Stimulated activated CD8-positive, alpha-beta memory T cell treated with anti-CD3 and anti-CD28 coated beads, Interleukin-12 subunit alpha, Interleukin-12 subunit beta, amount 100 ng/mL, for 1 hour (primary cell): ENCODE measurements at regions not wholly inside any gene's neighbourhood (a gene's known extent, or its start where the extent isn't known, plus 50 kb on each side); places are given as distances from the start of the nearest gene placed in this dataset.
"Not testable (repeated sequence)": the region's sequence is repeated elsewhere in the genome, so short reads cannot be mapped to it uniquely, and the experiment has no call there.

Experiments
- DNase-seq: peaks from one replicate; pipeline ENCODE4 v3.0.0-alpha.2; 2020; ENCODE audit warnings: low read depth

- no peak for DNase-seq
Observed at GRCh38 chr1:30151826-30152225, 571.6 kb downstream of the MATN1 start.

DNA sequence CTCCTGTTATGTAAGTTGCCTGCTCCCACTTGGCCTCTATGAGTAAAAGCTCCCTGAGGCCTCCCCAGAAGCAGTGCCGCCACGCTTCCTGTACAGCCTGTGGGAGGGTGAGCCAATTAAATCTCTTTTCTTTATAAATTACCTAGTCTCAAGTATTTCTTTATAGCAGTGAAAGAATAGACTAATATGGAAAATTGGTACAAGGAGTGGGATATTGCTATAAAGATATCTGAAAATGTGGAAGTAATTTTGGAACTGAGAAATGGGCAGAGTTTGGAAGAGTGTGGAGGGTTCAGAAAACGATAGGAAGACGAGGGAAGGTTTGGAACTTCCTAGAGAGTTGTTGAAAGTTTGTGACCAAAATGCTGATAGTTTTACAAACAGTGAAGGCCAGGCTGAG, 572.3 kb downstream of the MATN1 start:
- DNase-seq: no peak

- no peak for DNase-seq
Observed at GRCh38 chr1:30149226-30149625, 574.2 kb downstream of the MATN1 start.

DNA sequence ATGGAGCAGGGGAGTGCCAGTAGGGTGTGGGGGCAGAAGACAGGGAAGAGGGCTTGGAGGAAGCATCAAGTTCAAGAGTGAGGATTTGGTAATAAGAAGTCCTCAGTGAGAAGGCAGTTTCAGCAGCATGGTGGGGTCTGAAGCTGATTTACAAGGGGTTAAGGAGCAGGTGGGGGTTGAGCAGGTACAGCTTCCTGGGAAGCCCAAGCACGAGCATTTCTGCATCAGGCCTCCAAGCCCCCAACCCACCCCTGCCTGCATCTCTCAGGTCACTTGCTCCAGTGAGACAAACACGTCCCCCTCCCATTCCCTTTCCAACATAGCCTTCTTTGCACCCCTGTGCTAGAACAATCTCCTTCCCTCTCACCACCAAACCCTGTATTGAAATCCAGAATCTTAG, 574.7 kb downstream of the MATN1 start:
- no peak for DNase-seq

- no peak for DNase-seq
Observed at GRCh38 chr1:30147188-30147587, 576.2 kb downstream of the MATN1 start.

- DNase-seq: no peak
Observed at GRCh38 chr1:30146448-30146847, 576.9 kb downstream of the MATN1 start.

- no peak for DNase-seq
Observed at GRCh38 chr1:30145723-30146303, 577.6 kb downstream of the MATN1 start.

DNA sequence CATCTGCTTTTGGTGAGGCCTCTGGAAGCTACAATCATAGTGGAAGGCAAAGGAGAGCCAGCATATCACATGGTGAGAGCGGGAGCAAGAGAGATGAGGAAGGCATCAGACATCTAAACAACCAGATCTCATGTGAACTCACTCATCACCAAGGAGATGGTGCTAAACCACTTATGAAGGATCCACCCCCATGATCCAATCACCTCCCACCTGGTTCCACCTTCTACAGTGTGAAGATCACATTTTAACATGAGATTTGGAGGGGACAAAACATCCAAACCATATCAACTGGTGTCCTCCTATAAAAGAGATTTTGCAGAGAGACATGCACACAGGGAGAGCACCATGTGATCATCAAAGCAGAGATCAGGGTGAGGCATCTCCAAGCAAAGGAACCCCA, 578.6 kb downstream of the MATN1 start:
- no peak for DNase-seq

GRCh38 chr1:30143517-30143916, 579.9 kb downstream of the MATN1 start:
- no peak for DNase-seq

- no peak for DNase-seq
Observed at GRCh38 chr1:30140566-30140965, 582.8 kb downstream of the MATN1 start.

GRCh38 chr1:30138891-30139290, 584.5 kb downstream of the MATN1 start:
- DNase-seq: no peak

DNA sequence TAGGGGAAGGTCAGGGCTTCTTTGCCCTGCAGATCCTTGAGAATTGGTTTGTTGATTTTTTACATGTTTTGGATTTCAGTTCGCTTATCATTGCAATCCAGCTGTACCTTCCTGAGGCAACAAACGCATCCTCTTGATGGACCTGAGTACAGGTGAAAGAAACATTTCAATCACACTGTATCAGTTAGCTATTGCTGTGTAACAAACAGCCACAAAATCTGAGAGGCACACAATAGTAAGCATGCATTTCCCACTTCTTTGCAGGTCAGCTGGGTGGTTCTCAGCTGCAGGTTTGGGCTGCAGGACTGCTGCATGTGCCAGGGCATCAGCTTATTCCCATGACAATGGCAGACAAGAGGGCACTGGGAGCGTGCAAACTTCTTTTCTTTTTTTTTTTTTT, 586.4 kb downstream of the MATN1 start:
- no peak for DNase-seq

- no peak for DNase-seq
Observed at GRCh38 chr1:30135698-30136097, 587.7 kb downstream of the MATN1 start.

GRCh38 chr1:30134466-30135217, 588.7 kb downstream of the MATN1 start:
- DNase-seq: no peak

GRCh38 chr1:30133414-30134055, 589.9 kb downstream of the MATN1 start:
- no peak for DNase-seq

DNA sequence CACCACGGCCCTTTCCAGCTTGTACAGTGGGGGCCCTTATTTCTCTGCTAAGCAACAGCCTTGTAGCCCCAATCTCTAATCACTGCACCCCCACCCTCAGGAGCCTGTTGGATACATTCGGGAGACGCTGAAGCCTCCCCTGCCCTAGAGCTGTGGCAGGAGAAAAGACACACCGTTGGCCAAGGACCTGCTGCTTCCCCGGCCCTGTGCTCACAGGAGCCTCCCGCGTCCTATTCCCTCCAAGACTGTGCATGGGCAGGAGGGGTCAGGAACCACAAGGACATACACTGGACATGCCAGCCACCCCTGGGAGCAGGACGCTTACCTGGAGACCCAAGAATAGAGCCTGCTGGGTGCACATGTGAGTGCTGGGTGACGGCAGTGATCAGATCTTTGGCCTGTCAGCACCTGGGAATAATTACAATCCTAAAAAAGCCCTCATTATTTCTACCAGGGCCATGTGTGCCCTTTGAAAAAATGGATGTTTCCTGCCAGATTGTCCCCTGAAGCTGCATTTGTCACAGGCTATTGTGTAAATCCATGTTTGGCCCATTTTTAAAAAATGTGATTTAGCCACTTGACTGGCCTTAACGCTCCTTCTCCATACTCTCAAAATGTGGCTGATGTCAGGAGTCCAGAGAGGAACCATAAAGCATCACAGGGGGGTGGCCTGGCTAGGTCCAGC, 590.6 kb downstream of the MATN1 start:
- no peak for DNase-seq

DNA sequence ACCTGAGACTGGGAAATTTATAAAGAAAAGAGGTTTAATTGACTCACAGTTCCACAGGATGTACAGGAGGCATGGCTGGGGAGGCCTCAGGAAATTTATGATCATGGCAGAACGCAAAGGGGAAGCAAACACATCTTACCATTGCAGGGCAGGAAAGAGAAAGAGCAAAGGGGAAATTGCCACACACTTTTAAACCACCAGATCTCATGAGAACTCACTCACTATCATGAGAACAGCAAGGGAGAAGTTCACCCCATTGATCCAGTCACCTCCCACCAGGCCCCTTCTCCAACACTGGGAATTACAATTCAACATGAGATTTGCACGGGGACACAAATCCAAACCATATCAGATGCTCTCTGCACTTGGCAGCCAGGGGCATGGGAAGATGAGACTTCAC, 592.8 kb downstream of the MATN1 start:
- DNase-seq: not testable (repeated sequence)

GRCh38 chr1:30130099-30130498, 593.3 kb downstream of the MATN1 start:
- DNase-seq: no peak

DNA sequence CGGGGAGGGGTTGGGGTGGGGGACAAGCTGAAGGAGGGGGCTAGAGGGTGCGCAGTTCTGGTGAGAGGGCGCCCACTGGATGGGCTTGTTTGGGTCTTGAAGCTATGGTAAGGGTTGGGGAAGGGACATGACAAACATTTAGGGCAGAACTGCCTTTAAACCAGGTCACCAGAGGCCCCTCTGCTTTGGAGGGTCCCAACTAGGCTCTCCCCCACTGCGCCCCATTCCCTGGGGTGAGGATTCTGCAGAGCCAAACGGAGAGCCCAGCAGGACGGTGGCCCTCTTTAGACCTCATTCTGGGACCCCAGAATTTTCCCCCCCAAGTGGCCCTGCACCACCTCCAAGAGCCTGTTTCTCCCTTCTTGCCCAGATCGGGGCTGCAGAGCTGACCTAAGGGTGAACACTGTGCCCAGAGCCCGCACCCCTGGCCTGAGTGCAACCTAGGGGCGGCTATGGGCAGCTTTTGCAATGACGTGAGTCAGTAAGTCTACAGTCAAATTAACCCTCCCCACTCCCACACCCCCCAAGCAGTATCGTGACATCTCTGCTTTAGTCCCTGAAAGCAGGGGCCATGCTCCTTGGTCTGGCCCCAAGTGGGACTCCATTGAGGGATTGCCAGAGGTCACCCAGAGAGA, 593.8 kb downstream of the MATN1 start:
- no peak for DNase-seq

- DNase-seq: no peak
Observed at GRCh38 chr1:30129001-30129408, 594.4 kb downstream of the MATN1 start.

DNA sequence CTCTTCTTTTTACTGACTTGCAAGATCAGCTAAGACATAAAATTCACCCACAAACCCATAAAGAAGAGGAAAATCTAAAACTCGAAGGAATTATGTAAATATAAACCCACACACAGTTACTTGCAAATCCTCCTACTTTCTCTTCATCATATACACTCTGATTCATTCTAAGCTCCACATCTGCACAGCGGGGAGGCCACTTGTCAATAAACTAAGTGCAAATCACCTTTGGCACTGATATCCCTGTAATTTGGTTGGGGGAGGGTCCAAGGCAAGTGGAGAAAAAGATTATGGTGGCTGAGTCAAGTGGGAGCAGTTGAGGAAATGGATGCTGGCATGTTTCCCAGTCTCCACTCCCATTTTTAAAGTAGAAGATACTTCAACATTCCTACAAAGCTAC, 596.5 kb downstream of the MATN1 start:
- no peak for DNase-seq

GRCh38 chr1:30125821-30126170, 597.6 kb downstream of the MATN1 start:
- DNase-seq: no peak
